GM06990 (cell line): ENCODE measurements at regions not wholly inside any gene's neighbourhood (a gene's known extent, or its start where the extent isn't known, plus 50 kb on each side); places are given as distances from the start of the nearest gene placed in this dataset.

ENCODE experiments used
- DNase-seq: peaks from one replicate; pipeline ENCODE4 v3.0.0-alpha.2; 2011; ENCODE audit not compliant: insufficient read length; ENCODE audit errors: extremely low read depth
- H3K27me3 ChIP-seq: replicated peaks from 2 replicates; pipeline ENCODE4 v1.6.0; 2011; ENCODE audit warnings: low read length; ENCODE audit not compliant: control insufficient read depth, insufficient read depth
- H3K36me3 ChIP-seq: 2 replicates; pipeline ENCODE4 v1.5.1; 2011; ENCODE audit warnings: low read length; ENCODE audit not compliant: control insufficient read depth, insufficient read depth
- H3K4me3 ChIP-seq: replicated peaks from 2 replicates; pipeline ENCODE4 v1.5.1; 2011; ENCODE audit warnings: low read depth, mild to moderate bottlenecking, control low read depth, low read length
- TF ChIP-seq, protein P1 (sequence below): IDR thresholded peaks from 2 replicates; pipeline ENCODE4 v1.5.1; 2011; ENCODE audit warnings: low read length, control low read depth, mild to moderate bottlenecking, inconsistent platforms; ENCODE audit not compliant: insufficient read depth, poor library complexity, severe bottlenecking

DNA sequence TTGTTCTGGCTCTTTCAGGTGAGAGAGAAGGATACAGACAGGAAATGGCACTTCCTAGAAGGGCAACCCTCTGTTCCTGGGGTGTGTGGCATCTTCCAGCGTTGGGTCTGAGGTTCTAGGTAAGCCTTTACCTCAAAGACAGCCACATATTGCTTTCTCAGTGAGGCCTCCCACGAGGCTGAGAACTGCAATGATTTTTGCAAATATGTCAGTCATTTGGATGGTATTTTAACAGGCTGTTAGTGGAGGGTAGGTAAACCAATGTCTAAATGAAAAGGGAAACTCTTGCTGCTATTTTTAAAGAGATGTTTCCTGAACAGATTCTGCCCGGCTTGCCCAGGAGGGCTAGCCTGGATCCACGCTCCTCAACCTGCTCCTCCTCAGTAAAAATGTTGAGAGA is 240.3 kb upstream of the KLF6 start:
- no peaks in the 10 kb centered on the region for H3K36me3 ChIP-seq
- DNase-seq = no peak
- no peak overlapping the region for H3K4me3 ChIP-seq
- H3K27me3 ChIP-seq = no peaks in the 10 kb centered on the region
- TF ChIP-seq, protein P1, sequence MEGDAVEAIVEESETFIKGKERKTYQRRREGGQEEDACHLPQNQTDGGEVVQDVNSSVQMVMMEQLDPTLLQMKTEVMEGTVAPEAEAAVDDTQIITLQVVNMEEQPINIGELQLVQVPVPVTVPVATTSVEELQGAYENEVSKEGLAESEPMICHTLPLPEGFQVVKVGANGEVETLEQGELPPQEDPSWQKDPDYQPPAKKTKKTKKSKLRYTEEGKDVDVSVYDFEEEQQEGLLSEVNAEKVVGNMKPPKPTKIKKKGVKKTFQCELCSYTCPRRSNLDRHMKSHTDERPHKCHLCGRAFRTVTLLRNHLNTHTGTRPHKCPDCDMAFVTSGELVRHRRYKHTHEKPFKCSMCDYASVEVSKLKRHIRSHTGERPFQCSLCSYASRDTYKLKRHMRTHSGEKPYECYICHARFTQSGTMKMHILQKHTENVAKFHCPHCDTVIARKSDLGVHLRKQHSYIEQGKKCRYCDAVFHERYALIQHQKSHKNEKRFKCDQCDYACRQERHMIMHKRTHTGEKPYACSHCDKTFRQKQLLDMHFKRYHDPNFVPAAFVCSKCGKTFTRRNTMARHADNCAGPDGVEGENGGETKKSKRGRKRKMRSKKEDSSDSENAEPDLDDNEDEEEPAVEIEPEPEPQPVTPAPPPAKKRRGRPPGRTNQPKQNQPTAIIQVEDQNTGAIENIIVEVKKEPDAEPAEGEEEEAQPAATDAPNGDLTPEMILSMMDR = no peak

DNA sequence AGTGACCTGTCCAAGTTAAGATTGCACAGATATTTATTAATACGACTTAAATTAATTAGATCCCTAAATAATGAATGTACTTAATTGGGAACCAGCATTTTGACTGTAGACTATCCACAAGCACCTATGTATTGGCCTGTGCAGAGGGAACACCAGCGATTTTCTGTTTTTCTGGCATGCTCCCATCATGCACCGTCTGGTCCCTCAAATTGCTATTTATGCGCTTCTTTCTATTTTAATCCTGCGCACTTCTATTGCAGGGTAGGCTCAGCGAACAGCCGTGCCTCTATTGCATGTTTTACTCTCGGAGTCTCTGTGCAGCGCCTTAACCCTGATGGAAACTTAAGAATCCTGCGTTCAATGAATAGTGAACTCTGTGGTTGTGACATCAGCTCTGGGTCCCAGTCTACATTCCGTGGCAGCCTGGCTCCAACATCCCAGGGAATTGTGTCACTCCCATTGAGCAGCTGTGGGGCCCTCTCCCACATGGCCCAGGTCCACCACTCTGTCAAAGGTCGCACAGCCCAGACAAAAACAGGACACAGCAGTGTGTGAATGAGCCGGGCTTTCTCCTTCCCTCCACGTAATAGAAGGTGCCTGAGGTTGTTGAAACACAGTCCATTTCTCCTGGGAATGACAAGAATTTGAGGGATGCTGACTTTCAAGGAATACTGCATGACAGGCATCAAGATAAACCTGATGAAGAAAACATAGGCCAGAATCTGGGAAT is 239.7 kb upstream of the KLF6 start:
- Histone ChIP-seq H3K4me3 (no peak overlapping the region), H3K36me3 (no peaks in the 10 kb centered on the region), H3K27me3 (no peaks in the 10 kb centered on the region)
- DNase-seq = no peak
- TF ChIP-seq, protein P1 = no peak

DNA sequence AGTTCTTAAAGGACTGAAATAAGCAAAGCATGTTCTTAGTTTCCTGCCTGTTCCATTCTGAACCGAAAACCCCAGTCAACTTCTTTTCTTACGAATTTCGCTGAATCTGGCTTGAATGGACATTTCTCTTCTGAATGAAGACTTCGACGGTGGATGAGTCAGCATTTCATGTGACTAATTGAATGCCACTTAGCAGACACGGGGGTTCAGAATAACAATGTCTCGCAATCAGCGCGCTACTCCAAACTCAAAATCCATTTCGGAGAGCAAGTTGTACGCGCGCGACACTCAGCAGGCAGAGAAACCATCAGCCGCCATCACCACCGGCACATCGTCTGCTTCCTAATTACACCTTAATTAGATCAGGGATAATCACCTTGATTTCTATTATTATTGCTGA is 239.0 kb upstream of the KLF6 start:
- DNase-seq = no peak
- Histone ChIP-seq H3K4me3 (no peak overlapping the region), H3K36me3 (no peaks in the 10 kb centered on the region), H3K27me3 (no peaks in the 10 kb centered on the region)
- TF ChIP-seq, protein P1 = no peak

DNA sequence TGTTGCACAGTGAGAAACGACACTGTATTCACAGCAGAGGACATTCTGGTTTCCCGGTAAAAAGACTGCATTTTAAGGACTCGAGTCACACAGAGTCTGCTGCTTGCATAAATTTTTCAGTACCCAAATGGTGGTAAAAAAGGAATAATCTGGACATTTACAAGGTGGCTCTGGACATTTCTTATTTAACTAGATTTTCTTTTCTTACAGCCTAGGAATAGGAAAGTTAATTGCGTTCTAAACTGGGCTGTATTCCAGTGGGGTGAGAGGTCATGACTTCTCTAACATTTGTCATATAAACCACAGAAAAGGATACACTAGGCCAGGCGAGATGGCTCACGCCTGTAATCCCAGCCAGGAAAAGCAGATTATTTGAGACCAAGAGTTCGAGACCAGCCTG is 237.5 kb upstream of the KLF6 start:
- TF ChIP-seq, protein P1 = no peak

DNA sequence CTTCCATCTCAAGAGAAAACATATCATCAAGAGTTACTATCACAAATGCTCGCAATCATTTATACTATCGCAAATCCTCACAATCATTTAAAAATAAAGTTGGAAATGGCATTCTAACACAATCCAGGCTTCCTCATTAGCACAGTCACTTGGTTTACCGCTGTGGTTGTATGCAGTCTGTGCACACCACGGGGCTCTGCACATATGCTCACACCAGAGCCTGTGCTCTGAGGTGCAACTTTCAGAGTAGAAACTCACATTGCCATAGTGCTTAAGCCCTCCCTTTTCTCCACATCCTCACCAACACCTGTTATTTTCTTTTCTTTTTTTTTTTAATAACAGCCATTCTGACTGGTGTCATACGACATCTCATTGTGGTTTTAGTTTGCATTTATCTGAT is 235.6 kb upstream of the KLF6 start:
- TF ChIP-seq, protein P1 = no peak
- no peak for DNase-seq
- Histone ChIP-seq H3K36me3 (no peaks in the 10 kb centered on the region), H3K27me3 (no peaks in the 10 kb centered on the region), H3K4me3 (no peak overlapping the region)

More for the DNA sequence above, 237.5 kb upstream of the KLF6 start:
- H3K27me3 ChIP-seq = no peaks in the 10 kb centered on the region
- no peak overlapping the region for H3K4me3 ChIP-seq
- H3K36me3 ChIP-seq = no peaks in the 10 kb centered on the region
- DNase-seq = no peak
